Hematopoietic multipotent progenitor cell treated with erythropoietin and hydrocortisone succinate and interleukin-3 and kit ligand, for 8 days (in vitro differentiated cells): ENCODE measurements at regions not wholly inside any gene's neighbourhood (a gene's known extent, or its start where the extent isn't known, plus 50 kb on each side); places are given as distances from the start of the nearest gene placed in this dataset.
"Not testable (repeated sequence)": the region's sequence is repeated elsewhere in the genome, so short reads cannot be mapped to it uniquely, and the experiment has no call there.

Experiments
- DNase-seq: peaks from one replicate; pipeline ENCODE4 v3.0.0-alpha.2; 2015

DNA sequence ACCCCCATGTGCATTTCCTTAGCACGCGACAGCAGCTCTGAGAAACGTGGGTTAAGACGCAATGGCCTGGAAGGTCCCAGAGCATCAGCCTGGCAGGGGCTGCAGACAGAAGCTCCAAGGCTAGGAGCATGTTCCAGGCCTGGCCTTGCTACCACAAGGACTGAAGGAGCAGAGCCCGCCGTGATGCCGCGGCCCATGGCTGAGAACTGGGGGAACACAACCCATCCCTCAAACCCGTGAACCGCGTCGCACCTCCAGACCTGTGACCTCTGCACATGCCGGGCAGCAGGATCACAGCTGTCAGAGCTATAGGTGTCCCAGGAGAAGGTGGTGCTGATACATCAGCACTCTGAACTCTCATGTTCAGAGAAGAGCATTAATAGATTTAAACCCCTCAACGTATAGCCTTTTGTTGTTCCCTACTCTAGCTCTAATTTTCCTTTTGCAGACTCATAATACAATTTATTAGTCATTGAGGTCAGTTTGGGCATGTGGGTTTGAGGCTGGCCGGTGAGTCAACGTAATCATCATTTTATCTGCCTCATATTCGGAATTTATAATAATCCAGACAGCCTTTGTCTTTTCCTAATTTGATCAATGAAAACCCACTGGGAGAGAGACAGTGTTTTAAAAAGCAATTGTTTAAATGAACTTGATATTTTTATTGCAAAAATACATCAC, 222.5 kb upstream of the TCERG1L start:
- no peak for DNase-seq

- no peak for DNase-seq
These were observed 223.3 kb upstream of the TCERG1L start for GRCh38 chr10:131534836-131535235.

GRCh38 chr10:131536676-131537075, 225.2 kb upstream of the TCERG1L start:
- no peak for DNase-seq

DNA sequence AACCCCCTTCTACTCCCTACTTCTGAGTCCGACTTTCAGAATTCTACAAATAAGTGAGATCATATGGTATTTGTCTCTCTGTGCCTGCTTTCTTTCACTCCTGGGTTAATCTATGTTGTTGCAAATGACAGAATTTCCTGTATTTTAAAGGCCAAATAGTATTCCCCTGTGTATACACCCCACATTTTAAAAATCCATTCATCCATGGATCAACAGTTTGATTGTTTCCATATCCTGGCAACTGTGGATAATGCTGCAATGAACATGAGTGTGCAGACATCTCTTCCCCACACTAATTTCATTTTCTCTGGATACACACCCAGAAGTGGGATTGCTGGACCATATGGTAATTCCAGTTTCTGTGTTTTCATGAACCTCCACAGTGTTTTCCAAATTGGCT, 225.8 kb upstream of the TCERG1L start:
- no peak for DNase-seq

DNA sequence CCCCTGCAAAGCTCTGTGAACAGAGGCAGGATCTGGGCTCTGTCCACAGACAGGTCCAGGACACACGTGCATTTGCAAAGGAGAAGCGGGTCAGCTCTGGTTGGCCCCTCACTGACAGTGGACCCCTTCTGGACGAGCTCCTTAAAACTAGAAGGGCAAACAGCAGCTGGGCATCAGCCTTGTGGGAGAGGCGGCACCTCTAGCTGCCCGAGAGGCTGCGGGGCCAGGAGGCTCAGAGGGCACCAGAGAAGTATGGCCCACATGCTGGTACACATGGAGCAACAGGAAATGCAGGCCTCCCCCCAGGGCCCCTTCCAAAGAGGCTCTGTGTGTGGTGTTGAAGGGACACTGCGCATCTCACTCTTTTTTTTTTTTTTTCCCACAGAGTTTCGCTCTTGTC, 233.0 kb upstream of the TCERG1L start:
- no peak for DNase-seq

DNA sequence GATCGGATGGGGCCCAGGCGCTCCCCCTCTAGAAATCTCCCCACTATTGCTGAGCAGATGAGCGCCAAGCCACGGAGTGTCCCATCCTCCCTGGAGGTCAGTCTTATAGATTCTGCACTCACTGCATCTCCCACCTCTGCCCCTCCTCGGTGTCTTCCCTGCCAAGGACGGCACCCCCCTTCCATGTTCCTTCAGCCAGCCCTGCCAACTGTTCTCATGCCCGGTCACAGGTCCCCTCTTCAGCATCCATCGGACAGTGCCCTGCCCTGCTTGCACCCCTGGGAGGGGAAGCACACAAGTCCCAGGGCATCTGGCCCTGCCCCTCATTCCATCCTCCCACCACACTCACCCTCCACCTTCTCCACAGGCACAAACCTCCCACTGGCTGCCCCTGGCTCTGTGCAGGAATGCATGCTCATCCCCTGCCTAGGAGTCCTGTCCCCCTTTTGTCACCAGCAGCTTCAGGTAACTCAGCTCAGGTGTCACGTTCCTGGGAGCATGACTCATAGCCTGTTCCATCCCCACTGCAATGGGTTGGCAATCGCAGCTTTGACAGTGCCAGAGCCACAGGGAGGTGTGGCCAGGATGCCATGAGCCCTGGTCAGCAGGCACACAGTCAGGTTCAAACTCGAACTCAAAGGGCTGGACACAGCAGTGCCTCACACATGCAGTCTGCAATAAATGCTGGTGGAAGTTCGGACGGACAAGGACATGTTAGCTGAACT, 234.7 kb upstream of the TCERG1L start:
- no peak for DNase-seq

GRCh38 chr10:131547129-131547799, 235.7 kb upstream of the TCERG1L start:
- no peak for DNase-seq

- DNase-seq = no peak
These were observed 236.7 kb upstream of the TCERG1L start for GRCh38 chr10:131548176-131548575.

GRCh38 chr10:131549116-131549515, 237.6 kb upstream of the TCERG1L start:
- DNase-seq = no peak

DNA sequence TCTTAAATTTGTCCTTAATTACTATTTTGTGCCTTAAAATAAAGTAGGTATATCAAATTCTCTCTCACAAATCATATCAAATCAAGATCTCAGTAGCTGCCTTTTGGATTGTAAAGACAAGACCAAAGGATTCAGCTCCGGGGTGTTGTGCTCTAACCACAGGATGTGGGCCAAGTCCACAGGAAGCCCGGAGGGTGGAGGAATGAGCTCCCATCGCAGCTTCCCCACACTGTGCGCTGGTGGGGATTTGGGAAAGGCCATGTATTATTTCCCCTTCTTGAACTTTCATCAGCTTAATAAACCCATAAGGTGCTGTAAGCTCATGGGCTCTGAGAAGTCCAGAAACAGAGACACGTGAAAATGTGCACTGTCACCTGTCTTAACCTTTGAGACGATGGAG, 241.6 kb upstream of the TCERG1L start:
- DNase-seq = no peak

DNA sequence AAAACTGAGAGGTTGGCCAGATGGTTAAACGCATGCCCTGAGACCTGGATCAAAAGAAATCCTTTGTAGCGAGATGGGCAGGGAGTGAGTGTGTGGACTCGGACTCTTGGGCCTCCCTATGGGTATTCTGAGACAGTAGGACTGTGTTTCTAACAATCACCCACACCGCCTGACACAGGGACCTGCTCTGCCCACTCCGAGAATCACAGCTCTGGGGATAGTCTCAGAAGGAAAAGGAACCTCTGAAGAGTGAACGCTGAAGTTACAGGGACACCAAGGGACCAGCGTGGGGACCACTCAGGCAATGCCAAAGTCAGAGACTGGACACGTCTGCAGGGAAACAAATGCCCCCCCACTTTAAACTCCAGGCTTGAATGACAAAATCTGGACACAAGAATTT, 242.1 kb upstream of the TCERG1L start:
- DNase-seq = no peak

DNA sequence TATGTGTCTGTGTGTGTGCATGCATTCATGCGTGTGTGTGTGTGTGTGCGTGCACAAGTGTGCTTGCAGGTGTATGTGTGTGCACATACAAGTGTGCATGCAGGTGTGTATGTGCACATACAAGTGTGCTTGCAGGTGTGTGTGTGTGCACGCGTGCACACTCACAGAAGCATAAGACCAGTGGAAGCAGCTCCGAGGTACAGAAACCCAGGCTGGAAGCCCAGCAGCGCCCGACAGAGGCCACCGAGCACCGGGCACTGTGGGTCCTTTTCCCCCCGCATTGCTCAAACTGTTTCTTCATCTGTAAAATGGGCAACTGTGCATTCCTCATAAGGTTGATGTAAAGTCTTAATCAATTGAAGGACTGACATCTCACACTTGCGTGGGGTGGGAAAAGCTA, 243.3 kb upstream of the TCERG1L start:
- no peak for DNase-seq

- DNase-seq = no peak
These were observed 243.9 kb upstream of the TCERG1L start for GRCh38 chr10:131555406-131555805.

DNA sequence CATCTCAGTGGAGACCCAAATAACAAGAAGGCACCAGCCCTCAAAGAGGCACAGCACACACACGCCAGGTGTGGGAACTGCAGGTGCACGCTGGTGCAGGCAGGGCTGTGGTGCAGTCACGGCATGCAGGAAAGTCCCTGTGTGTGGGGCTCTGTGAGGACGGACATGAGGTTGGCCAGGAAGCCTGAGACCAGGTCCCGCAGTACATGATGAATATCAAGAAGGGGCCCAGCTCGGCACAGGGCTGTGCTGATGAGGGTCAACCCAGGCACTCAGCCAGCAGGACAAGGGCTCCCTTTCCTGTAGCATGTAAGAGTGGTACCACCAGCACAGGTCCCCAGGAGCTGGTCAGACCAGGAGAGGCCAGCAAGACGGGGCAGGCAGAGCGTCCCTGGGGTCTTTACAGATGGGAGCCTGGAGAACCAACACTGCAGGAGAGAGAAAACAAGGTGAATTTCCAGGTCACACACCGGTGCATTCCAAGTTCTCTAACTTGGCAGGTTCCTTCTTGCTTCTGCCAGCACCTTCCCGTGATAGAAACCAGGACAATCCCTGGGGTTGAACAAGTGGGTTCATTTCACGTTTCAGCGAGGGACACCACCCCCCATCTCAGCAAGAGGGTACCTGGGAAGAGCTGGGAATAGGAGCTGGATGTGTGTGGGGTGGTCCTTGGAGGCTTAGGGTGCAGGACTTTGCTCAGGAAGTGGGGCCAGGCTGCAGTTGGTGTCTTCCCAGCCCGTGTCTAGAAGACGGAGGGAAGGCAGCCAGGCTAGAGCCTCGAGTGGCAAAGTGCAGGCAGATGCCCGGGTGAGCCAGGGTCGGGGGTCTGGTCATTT, 244.8 kb upstream of the TCERG1L start:
- no peak for DNase-seq

- no peak for DNase-seq
These were observed 245.5 kb upstream of the TCERG1L start for GRCh38 chr10:131556897-131557495.

- not testable (repeated sequence) for DNase-seq
These were observed 246.4 kb upstream of the TCERG1L start for GRCh38 chr10:131557956-131558355.

GRCh38 chr10:131559450-131559911, 248.0 kb upstream of the TCERG1L start:
- no peak for DNase-seq

DNA sequence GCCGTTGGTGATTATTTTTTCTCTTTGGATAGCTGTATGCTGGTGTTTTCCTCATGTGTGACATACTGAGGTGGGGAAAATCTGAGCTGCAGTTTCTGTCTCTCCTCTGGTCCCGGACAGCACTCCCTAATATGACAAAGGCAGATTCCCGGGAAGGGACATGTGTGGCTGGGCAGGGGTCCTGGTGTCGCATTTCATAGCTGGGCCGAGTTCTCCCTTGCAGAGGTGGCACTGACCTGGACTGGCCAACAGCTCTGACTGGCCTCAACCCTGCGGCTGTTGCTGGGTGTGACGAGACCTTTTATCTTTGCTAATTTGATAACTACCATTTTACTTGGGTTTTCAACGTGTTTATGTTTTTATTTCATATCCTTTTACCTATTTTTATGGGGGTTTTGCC, 248.6 kb upstream of the TCERG1L start:
- no peak for DNase-seq

GRCh38 chr10:131560706-131561355, 249.3 kb upstream of the TCERG1L start:
- DNase-seq = no peak

- DNase-seq = no peak
These were observed 250.4 kb upstream of the TCERG1L start for GRCh38 chr10:131561897-131562296.

GRCh38 chr10:131563411-131563810, 251.9 kb upstream of the TCERG1L start:
- no peak for DNase-seq
